GM12878 (cell line): ENCODE measurements at regions not wholly inside any gene's neighbourhood (a gene's known extent, or its start where the extent isn't known, plus 50 kb on each side); places are given as distances from the start of the nearest gene placed in this dataset.
A peak's percentile ranks its signal among the peaks of the same experiment; 100 is the strongest.

Source experiments
- ATAC-seq: fragments of 200-7000 bp; cut with Tn5 transposase; 3 replicates; pipeline ENCODE4 v1.9.1; 2020; ENCODE audit warnings: mild to moderate bottlenecking, moderate library complexity
- BruUV-seq: library from RNA; stranded (reverse); fragments of 400-500 nt; replicated peaks from 2 replicates; lab custom pipeline; 2021; lab: Mats Ljungman, UMichigan
- CTCF ChIA-PET: fragments of 300-600 bp; sonication (Branson Sonifier 250); formaldehyde crosslinking; extraction: SDS; loops from one replicate; lab custom pipeline; 2021; ENCODE audit warnings: inconsistent platforms; lab: Yijun Ruan, JAX
- POLR2A ChIA-PET: fragments of 350-600 bp; formaldehyde crosslinking; extraction: SDS; loops from one replicate; lab custom pipeline; 2021; ENCODE audit warnings: inconsistent platforms; lab: Charles Lee
- RAD21 ChIA-PET: fragments of 300-600 bp; sonication (Branson Sonifier 250); formaldehyde crosslinking; loops from one replicate; lab custom pipeline; 2023; ENCODE audit warnings: antibody characterized with exemption; ENCODE audit not compliant: unreplicated experiment; lab: Charles Lee
- SMC1A ChIA-PET: fragments of 300-600 bp; sonication (Branson Sonifier 250); formaldehyde crosslinking; loops from one replicate; lab custom pipeline; 2023; ENCODE audit not compliant: unreplicated experiment, uncharacterized antibody; lab: Charles Lee
- DNase-seq: peaks from one replicate; pipeline ENCODE4 v3.0.0-alpha.2; 2011; ENCODE audit warnings: low read depth, low spot score
- FAIRE-seq: peaks from 3 replicates; lab custom pipeline; 2011; peaks lifted over from hg19 to GRCh38; lab: Jason Lieb, UNC
- H2AFZ ChIP-seq: 2 replicates; pipeline ENCODE4 v1.6.0; 2011; ENCODE audit warnings: low read depth, low read length, control low read depth; ENCODE audit not compliant: control insufficient read depth
- H3K27ac ChIP-seq: 2 replicates; pipeline ENCODE4 v1.5.1; 2011; ENCODE audit warnings: control low read depth; ENCODE audit not compliant: control insufficient read depth, insufficient read depth
- H3K27me3 ChIP-seq, 2 experiments: replicated peaks in 1 of 2; 2 replicates each; pipeline versions ENCODE4 v1.6.0 to v1.6.1; 2011; ENCODE audit warnings: low read length in 1 of 2; ENCODE audit not compliant: control insufficient read depth in 2 of 2, insufficient read depth in 2 of 2
- H3K36me3 ChIP-seq, 2 experiments: 2 replicates each; pipeline ENCODE4 v1.5.1; 2011; ENCODE audit warnings: low read length in 1 of 2; ENCODE audit not compliant: control insufficient read depth in 2 of 2, insufficient read depth in 2 of 2
- H3K4me1 ChIP-seq: 2 replicates; pipeline ENCODE4 v1.6.1; 2011; ENCODE audit warnings: mild to moderate bottlenecking, low read length, moderate library complexity, mixed read lengths; ENCODE audit not compliant: control insufficient read depth, insufficient read depth
- H3K4me2 ChIP-seq: 2 replicates; pipeline ENCODE4 v1.6.0; 2011; ENCODE audit warnings: control low read depth; ENCODE audit not compliant: control insufficient read depth, insufficient read depth
- H3K4me3 ChIP-seq: fragments of 200-600 bp; sonication (generic); 2 replicates; pipeline ENCODE4 v1.5.1; 2016
- H3K79me2 ChIP-seq: 2 replicates; pipeline ENCODE4 v1.6.0; 2011; ENCODE audit warnings: low read length; ENCODE audit not compliant: control insufficient read depth, insufficient read depth
- H3K9ac ChIP-seq: 2 replicates; pipeline ENCODE4 v1.8.0; 2011; ENCODE audit warnings: low read length, control low read depth, mixed read lengths; ENCODE audit not compliant: control insufficient read depth, insufficient read depth
- H3K9me3 ChIP-seq: replicated peaks from 3 replicates; pipeline ENCODE4 v1.5.1; 2011; ENCODE audit warnings: mild to moderate bottlenecking, low read length; ENCODE audit not compliant: control insufficient read depth, insufficient read depth
- H4K20me1 ChIP-seq: 2 replicates; pipeline ENCODE4 v1.6.0; 2011; ENCODE audit not compliant: control insufficient read depth, insufficient read depth
- BHLHE40 ChIP-seq, 2 experiments: fragments of 450-650 bp in 1 of 2; IDR thresholded peaks; 2 replicates each; pipeline ENCODE4 v1.6.1; 2011 to 2017; ENCODE audit warnings: low read depth in 2 of 2, borderline replicate concordance in 1 of 2, improper control_type of control experiment in 1 of 2, low read length in 1 of 2, mild to moderate bottlenecking in 1 of 2
- CREB1 ChIP-seq: IDR thresholded peaks from 2 replicates; pipeline ENCODE4 v1.6.1; 2012; ENCODE audit warnings: low read depth, mild to moderate bottlenecking, inconsistent platforms
- CREM ChIP-seq: IDR thresholded peaks from 2 replicates; pipeline ENCODE4 v1.6.1; 2014; ENCODE audit warnings: antibody characterized with exemption, low read depth
- IKZF1 ChIP-seq: fragments of 450-650 bp; conservative IDR thresholded peaks from 2 replicates; pipeline ENCODE4 v1.6.1; 2017; ENCODE audit warnings: antibody characterized with exemption, mild to moderate bottlenecking
- KAT2A ChIP-seq: conservative IDR thresholded peaks from 2 replicates; pipeline ENCODE4 v1.6.1; 2011; ENCODE audit warnings: low read depth, low read length; ENCODE audit not compliant: control insufficient read depth
- MEF2B ChIP-seq: fragments of 450-650 bp; IDR thresholded peaks from 2 replicates; pipeline ENCODE4 v1.6.1; 2018; ENCODE audit warnings: mild to moderate bottlenecking, moderate library complexity; ENCODE audit not compliant: partially characterized antibody, poor library complexity, severe bottlenecking
- ZNF207 ChIP-seq: fragments of 450-650 bp; IDR thresholded peaks from 2 replicates; pipeline ENCODE4 v1.6.1; 2014; ENCODE audit warnings: antibody characterized with exemption, mild to moderate bottlenecking, borderline replicate concordance
- WGBS: methylation state at CpG from one replicate; pipeline ENCODE4 v1.1.6; 2016; ENCODE audit warnings: low lambda C conversion rate; ENCODE audit not compliant: insufficient replicate concordance, insufficient coverage; ENCODE audit errors: missing lambda C conversion rate; 5-methylcytosine and 5-hydroxymethylcytosine counted together
- in situ Hi-C: fragments of 300-500 bp; cut with MboI; formaldehyde crosslinking; loops from 9 replicates; pipeline ENCODE4 v1.14.3; 2018; ENCODE audit warnings: mixed read lengths
- intact Hi-C: fragments of 100-400 bp; cut with micrococcal nuclease; formaldehyde crosslinking; loops from one replicate; pipeline ENCODE4 v1.14.2; 2022; ENCODE audit not compliant: unreplicated experiment
- TF ChIP-seq, protein P1 (sequence below): fragments of 450-650 bp; IDR thresholded peaks from 2 replicates; pipeline ENCODE4 v1.6.1; 2017; ENCODE audit warnings: antibody characterized with exemption, mild to moderate bottlenecking, moderate library complexity
- TF ChIP-seq, protein P2 (sequence below): IDR thresholded peaks from 2 replicates; pipeline ENCODE4 v1.6.1; 2012; ENCODE audit warnings: improper control_type of control experiment, low read depth, low read length; ENCODE audit not compliant: insufficient replicate concordance
- TF ChIP-seq, protein P3 (sequence below): fragments of 450-650 bp; IDR thresholded peaks from 2 replicates; pipeline ENCODE4 v1.6.1; 2017; ENCODE audit warnings: borderline replicate concordance

DNA sequence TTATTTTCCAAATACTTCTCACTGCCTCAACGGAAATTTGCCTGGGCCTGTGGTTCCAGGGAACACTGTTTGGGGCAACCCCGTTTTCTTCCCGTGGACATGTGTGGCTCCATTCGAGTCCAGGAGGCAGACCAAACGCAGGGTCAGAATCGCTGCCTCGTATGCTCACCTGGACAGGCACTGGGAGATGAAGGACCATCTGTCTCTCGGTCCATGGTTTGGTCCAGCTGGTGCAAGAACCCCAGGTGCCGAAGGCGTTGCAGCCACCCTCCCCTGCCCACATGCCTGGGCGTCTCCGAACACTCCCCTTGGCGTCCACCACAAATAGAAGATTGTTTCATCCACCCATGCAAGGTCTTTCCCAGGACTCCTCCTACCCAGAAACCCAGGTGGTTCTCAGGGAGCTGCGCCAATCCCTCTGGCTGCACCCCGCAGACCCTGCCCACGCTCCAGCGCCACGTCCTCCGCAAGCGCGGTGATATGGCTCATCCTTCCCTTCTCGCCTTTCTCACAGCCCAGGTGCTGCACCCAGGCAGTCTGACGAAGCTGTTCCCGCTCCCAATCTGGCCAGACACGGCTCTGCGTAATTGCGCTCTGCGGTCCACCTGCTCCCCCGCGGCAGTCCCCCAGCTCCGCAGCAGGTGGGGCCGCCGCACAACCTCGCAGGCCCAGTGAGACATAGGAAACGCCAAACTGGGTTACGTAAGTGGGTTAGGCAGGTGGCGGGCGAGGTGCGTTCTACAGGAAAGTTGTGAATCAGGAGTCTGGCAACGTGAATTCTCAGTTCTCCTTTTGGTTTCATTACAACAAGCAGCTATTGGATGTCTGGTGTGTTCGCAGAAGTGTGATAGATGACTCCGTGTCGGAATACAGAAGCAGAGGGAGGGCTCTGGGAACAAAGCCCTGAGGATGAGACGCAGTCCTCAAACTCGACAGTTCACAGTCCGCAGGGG is 146.2 kb upstream of the ECI2 start (continued):
- TF ChIP-seq, protein P1, sequence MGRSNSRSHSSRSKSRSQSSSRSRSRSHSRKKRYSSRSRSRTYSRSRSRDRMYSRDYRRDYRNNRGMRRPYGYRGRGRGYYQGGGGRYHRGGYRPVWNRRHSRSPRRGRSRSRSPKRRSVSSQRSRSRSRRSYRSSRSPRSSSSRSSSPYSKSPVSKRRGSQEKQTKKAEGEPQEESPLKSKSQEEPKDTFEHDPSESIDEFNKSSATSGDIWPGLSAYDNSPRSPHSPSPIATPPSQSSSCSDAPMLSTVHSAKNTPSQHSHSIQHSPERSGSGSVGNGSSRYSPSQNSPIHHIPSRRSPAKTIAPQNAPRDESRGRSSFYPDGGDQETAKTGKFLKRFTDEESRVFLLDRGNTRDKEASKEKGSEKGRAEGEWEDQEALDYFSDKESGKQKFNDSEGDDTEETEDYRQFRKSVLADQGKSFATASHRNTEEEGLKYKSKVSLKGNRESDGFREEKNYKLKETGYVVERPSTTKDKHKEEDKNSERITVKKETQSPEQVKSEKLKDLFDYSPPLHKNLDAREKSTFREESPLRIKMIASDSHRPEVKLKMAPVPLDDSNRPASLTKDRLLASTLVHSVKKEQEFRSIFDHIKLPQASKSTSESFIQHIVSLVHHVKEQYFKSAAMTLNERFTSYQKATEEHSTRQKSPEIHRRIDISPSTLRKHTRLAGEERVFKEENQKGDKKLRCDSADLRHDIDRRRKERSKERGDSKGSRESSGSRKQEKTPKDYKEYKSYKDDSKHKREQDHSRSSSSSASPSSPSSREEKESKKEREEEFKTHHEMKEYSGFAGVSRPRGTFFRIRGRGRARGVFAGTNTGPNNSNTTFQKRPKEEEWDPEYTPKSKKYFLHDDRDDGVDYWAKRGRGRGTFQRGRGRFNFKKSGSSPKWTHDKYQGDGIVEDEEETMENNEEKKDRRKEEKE = no peak
- peak; percentile 24; the same call in 1 of the 2 replicates for TF ChIP-seq CREB1
- peak; percentile 7 to 40; a peak in 1 of 4 replicates for TF ChIP-seq BHLHE40 (IDR thresholded peaks at IDR 0.05; ENCODE audit: borderline replicate concordance in 1 of 2, low read depth in 2 of 2, low read length in 1 of 2)
- TF ChIP-seq IKZF1 = peak; percentile 58
- TF ChIP-seq CREM = peak; percentile 30; the same call in 1 of the 2 replicates
- TF ChIP-seq, all 136 proteins: peak for 23

DNA sequence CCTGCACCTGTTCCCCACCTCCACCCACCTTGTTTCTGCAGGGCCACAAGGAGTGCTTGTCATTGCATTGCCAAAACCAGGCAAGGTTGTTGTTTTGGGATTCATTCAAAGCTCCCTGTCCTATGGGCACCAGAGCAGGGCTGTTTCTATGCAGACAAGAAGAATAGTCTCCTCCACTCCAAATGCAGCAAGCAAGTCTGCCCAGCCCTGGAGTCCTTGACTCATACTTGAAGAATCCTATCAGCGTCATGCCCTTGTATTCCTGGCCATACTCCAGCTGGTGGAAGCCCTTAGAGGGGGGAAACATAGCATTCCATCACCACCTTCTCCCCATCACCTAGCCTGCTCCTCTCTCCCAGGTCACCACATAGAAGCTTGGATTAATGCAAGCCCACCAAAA is 145.3 kb upstream of the ECI2 start:
- no TSS peak for BruUV-seq
- POLR2A ChIA-PET = no interaction called here
- Histone ChIP-seq H3K27me3 (peaks cover 0 to 5% of the 10 kb centered on the region in 2 experiments; a peak in 2 of 4 replicates), H2AFZ (no peak overlapping the region), H3K9ac (no peak overlapping the region), H4K20me1 (no peaks in the 10 kb centered on the region), H3K27ac (no peak overlapping the region), H3K4me2 (no peak overlapping the region), H3K4me1 (0 out of 2 replicates have a peak, but pooled peaks cover 3% of the 10 kb centered on the region), H3K9me3 (no peaks in the 10 kb centered on the region), H3K79me2 (no peaks in the 10 kb centered on the region), H3K4me3 (no peak overlapping the region), H3K36me3 (no peaks in the 10 kb centered on the region)
- CTCF ChIA-PET = interaction anchor here (0.6 kb wide), 1 partner anchor 70 kb away, joined by 3 read pairs; no protein-coding TSS in a partner anchor
- RAD21 ChIA-PET = interaction anchor here (0.7 kb wide), 1 partner anchor 991 kb away, joined by 3 read pairs; no protein-coding TSS in a partner anchor
- in situ Hi-C loops (no loop called here), intact Hi-C loops (no loop called here)
- DNase-seq (no peak), ATAC-seq (no peak), FAIRE-seq (no peak)
- SMC1A ChIA-PET = interaction anchor here (0.8 kb wide), 1 partner anchor 11 kb away, joined by 3 read pairs; no protein-coding TSS in a partner anchor
- WGBS = 36% methylated on average over 1 of the region's 1 CpG
- TF ChIP-seq, protein P2, sequence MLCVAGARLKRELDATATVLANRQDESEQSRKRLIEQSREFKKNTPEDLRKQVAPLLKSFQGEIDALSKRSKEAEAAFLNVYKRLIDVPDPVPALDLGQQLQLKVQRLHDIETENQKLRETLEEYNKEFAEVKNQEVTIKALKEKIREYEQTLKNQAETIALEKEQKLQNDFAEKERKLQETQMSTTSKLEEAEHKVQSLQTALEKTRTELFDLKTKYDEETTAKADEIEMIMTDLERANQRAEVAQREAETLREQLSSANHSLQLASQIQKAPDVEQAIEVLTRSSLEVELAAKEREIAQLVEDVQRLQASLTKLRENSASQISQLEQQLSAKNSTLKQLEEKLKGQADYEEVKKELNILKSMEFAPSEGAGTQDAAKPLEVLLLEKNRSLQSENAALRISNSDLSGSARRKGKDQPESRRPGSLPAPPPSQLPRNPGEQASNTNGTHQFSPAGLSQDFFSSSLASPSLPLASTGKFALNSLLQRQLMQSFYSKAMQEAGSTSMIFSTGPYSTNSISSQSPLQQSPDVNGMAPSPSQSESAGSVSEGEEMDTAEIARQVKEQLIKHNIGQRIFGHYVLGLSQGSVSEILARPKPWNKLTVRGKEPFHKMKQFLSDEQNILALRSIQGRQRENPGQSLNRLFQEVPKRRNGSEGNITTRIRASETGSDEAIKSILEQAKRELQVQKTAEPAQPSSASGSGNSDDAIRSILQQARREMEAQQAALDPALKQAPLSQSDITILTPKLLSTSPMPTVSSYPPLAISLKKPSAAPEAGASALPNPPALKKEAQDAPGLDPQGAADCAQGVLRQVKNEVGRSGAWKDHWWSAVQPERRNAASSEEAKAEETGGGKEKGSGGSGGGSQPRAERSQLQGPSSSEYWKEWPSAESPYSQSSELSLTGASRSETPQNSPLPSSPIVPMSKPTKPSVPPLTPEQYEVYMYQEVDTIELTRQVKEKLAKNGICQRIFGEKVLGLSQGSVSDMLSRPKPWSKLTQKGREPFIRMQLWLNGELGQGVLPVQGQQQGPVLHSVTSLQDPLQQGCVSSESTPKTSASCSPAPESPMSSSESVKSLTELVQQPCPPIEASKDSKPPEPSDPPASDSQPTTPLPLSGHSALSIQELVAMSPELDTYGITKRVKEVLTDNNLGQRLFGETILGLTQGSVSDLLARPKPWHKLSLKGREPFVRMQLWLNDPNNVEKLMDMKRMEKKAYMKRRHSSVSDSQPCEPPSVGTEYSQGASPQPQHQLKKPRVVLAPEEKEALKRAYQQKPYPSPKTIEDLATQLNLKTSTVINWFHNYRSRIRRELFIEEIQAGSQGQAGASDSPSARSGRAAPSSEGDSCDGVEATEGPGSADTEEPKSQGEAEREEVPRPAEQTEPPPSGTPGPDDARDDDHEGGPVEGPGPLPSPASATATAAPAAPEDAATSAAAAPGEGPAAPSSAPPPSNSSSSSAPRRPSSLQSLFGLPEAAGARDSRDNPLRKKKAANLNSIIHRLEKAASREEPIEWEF = no peak
- TF ChIP-seq CREB1 = no peak
- TF ChIP-seq KAT2A = no peak
- no peak for TF ChIP-seq ZNF207
- TF ChIP-seq, protein P3, sequence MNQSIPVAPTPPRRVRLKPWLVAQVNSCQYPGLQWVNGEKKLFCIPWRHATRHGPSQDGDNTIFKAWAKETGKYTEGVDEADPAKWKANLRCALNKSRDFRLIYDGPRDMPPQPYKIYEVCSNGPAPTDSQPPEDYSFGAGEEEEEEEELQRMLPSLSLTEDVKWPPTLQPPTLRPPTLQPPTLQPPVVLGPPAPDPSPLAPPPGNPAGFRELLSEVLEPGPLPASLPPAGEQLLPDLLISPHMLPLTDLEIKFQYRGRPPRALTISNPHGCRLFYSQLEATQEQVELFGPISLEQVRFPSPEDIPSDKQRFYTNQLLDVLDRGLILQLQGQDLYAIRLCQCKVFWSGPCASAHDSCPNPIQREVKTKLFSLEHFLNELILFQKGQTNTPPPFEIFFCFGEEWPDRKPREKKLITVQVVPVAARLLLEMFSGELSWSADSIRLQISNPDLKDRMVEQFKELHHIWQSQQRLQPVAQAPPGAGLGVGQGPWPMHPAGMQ = no peak
- no peak for TF ChIP-seq MEF2B
